ENCODE measurements at regions not wholly inside any gene's neighbourhood (a gene's known extent, or its start where the extent isn't known, plus 50 kb on each side); places are given as distances from the start of the nearest gene placed in this dataset.
"Not testable (repeated sequence)": the region's sequence is repeated elsewhere in the genome, so short reads cannot be mapped to it uniquely, and the experiment has no call there.

GRCh38 chr11:97567801-97568200 lies 1178.0 kb downstream of the JRKL start:
- Histone ChIP-seq H4K20me1 (ENCODE audit: insufficient read depth, low read depth, low read length) (no peaks in the 10 kb centered on the region), H3K4me3 (ENCODE audit: low read length) (no peak overlapping the region), H3K36me3 (ENCODE audit: insufficient read depth, low read length) (no peaks in the 10 kb centered on the region), H2AFZ (ENCODE audit: low read length) (no peak overlapping the region), H3K27ac (ENCODE audit: low read length) (no peak overlapping the region), H3K9me2 (replicated peaks; ENCODE audit: insufficient read depth, low read length) (no peaks in the 10 kb centered on the region), H3K9ac (ENCODE audit: low read length) (no peak overlapping the region), H3K27me3 (ENCODE audit: low read length) (no peaks in the 10 kb centered on the region), H3K4me1 (ENCODE audit: low read length) (no peaks in the 10 kb centered on the region), H3K4me2 (ENCODE audit: low read depth, low read length, poor library complexity, severe bottlenecking) (no peak overlapping the region), H3K9me3 (ENCODE audit: low read length) (peaks cover 83% of the 10 kb centered on the region), H3K79me2 (ENCODE audit: low read length) (no peaks in the 10 kb centered on the region)
- no peak for DNase-seq

- Histone ChIP-seq H3K36me3 (ENCODE audit: insufficient read depth, low read length) (no peaks in the 10 kb centered on the region), H3K79me2 (ENCODE audit: low read length) (no peaks in the 10 kb centered on the region), H3K4me1 (ENCODE audit: low read length) (no peaks in the 10 kb centered on the region), H3K27ac (ENCODE audit: low read length) (no peak overlapping the region), H3K4me3 (ENCODE audit: low read length) (no peak overlapping the region), H4K20me1 (ENCODE audit: insufficient read depth, low read depth, low read length) (no peaks in the 10 kb centered on the region), H3K9me3 (ENCODE audit: low read length) (peaks cover 85% of the 10 kb centered on the region), H3K9ac (ENCODE audit: low read length) (no peak overlapping the region), H3K9me2 (replicated peaks; ENCODE audit: insufficient read depth, low read length) (no peaks in the 10 kb centered on the region), H3K27me3 (ENCODE audit: low read length) (no peaks in the 10 kb centered on the region), H3K4me2 (ENCODE audit: low read depth, low read length, poor library complexity, severe bottlenecking) (no peak overlapping the region), H2AFZ (ENCODE audit: low read length) (no peak overlapping the region)
- no peak for DNase-seq
These were observed 1180.8 kb downstream of the JRKL start for GRCh38 chr11:97570636-97571035.

- not testable (repeated sequence) for H3K4me2 ChIP-seq (ENCODE audit: low read depth, low read length, poor library complexity, severe bottlenecking); H2AFZ ChIP-seq (ENCODE audit: low read length); H3K27me3 ChIP-seq (ENCODE audit: low read length); H3K79me2 ChIP-seq (ENCODE audit: low read length); H3K4me1 ChIP-seq (ENCODE audit: low read length); H3K9me2 ChIP-seq (replicated peaks; ENCODE audit: insufficient read depth, low read length); H4K20me1 ChIP-seq (ENCODE audit: insufficient read depth, low read depth, low read length); DNase-seq; H3K27ac ChIP-seq (ENCODE audit: low read length); H3K9ac ChIP-seq (ENCODE audit: low read length); H3K4me3 ChIP-seq (ENCODE audit: low read length); H3K36me3 ChIP-seq (ENCODE audit: insufficient read depth, low read length)
- H3K9me3 ChIP-seq (ENCODE audit: low read length) = peaks cover 78% of the 10 kb centered on the region
These were observed 1184.0 kb downstream of the JRKL start for GRCh38 chr11:97573771-97574170.

GRCh38 chr11:97574976-97575665 lies 1185.3 kb downstream of the JRKL start:
- no peaks in the 10 kb centered on the region for H4K20me1 ChIP-seq (ENCODE audit: insufficient read depth, low read depth, low read length)
- no peaks in the 10 kb centered on the region for H3K9me2 ChIP-seq (replicated peaks; ENCODE audit: insufficient read depth, low read length)
- H3K4me3 ChIP-seq (ENCODE audit: low read length) = no peak overlapping the region
- DNase-seq = no peak
- no peaks in the 10 kb centered on the region for H3K27me3 ChIP-seq (ENCODE audit: low read length)
- H3K9me3 ChIP-seq (ENCODE audit: low read length) = peaks cover 68% of the 10 kb centered on the region
- no peak overlapping the region for H2AFZ ChIP-seq (ENCODE audit: low read length)
- no peak overlapping the region for H3K9ac ChIP-seq (ENCODE audit: low read length)
- no peaks in the 10 kb centered on the region for H3K4me1 ChIP-seq (ENCODE audit: low read length)
- H3K27ac ChIP-seq (ENCODE audit: low read length) = no peak overlapping the region
- H3K36me3 ChIP-seq (ENCODE audit: insufficient read depth, low read length) = no peaks in the 10 kb centered on the region
- H3K4me2 ChIP-seq (ENCODE audit: low read depth, low read length, poor library complexity, severe bottlenecking) = no peak overlapping the region
- H3K79me2 ChIP-seq (ENCODE audit: low read length) = no peaks in the 10 kb centered on the region

- no peaks in the 10 kb centered on the region for H3K4me1 ChIP-seq (ENCODE audit: low read length)
- no peak overlapping the region for H3K4me3 ChIP-seq (ENCODE audit: low read length)
- no peak for DNase-seq
- no peaks in the 10 kb centered on the region for H3K27me3 ChIP-seq (ENCODE audit: low read length)
- no peaks in the 10 kb centered on the region for H4K20me1 ChIP-seq (ENCODE audit: insufficient read depth, low read depth, low read length)
- H2AFZ ChIP-seq (ENCODE audit: low read length) = no peak overlapping the region
- H3K9ac ChIP-seq (ENCODE audit: low read length) = no peak overlapping the region
- H3K27ac ChIP-seq (ENCODE audit: low read length) = no peak overlapping the region
- H3K9me2 ChIP-seq (replicated peaks; ENCODE audit: insufficient read depth, low read length) = no peaks in the 10 kb centered on the region
- H3K36me3 ChIP-seq (ENCODE audit: insufficient read depth, low read length) = no peaks in the 10 kb centered on the region
- no peak overlapping the region for H3K4me2 ChIP-seq (ENCODE audit: low read depth, low read length, poor library complexity, severe bottlenecking)
- H3K79me2 ChIP-seq (ENCODE audit: low read length) = no peaks in the 10 kb centered on the region
- H3K9me3 ChIP-seq (ENCODE audit: low read length) = peaks cover 71% of the 10 kb centered on the region
These were observed 1217.6 kb downstream of the JRKL start for GRCh38 chr11:97607291-97608000.

GRCh38 chr11:97610000-97610399 lies 1220.2 kb downstream of the JRKL start:
- Histone ChIP-seq H3K9ac (ENCODE audit: low read length) (no peak overlapping the region), H3K27me3 (ENCODE audit: low read length) (no peaks in the 10 kb centered on the region), H3K4me1 (ENCODE audit: low read length) (no peaks in the 10 kb centered on the region), H3K4me2 (ENCODE audit: low read depth, low read length, poor library complexity, severe bottlenecking) (no peak overlapping the region), H3K4me3 (ENCODE audit: low read length) (no peak overlapping the region), H3K79me2 (ENCODE audit: low read length) (no peaks in the 10 kb centered on the region), H3K36me3 (ENCODE audit: insufficient read depth, low read length) (no peaks in the 10 kb centered on the region), H3K9me3 (ENCODE audit: low read length) (peaks cover 68% of the 10 kb centered on the region), H3K9me2 (replicated peaks; ENCODE audit: insufficient read depth, low read length) (no peaks in the 10 kb centered on the region), H4K20me1 (ENCODE audit: insufficient read depth, low read depth, low read length) (no peaks in the 10 kb centered on the region), H3K27ac (ENCODE audit: low read length) (no peak overlapping the region), H2AFZ (ENCODE audit: low read length) (no peak overlapping the region)
- DNase-seq = peak; percentile 52

GRCh38 chr11:97610854-97611253 lies 1221.0 kb downstream of the JRKL start:
- Histone ChIP-seq H3K4me3 (ENCODE audit: low read length) (no peak overlapping the region), H3K9me2 (replicated peaks; ENCODE audit: insufficient read depth, low read length) (no peaks in the 10 kb centered on the region), H3K27me3 (ENCODE audit: low read length) (no peaks in the 10 kb centered on the region), H3K36me3 (ENCODE audit: insufficient read depth, low read length) (no peaks in the 10 kb centered on the region), H3K9me3 (ENCODE audit: low read length) (peaks cover 70% of the 10 kb centered on the region), H3K27ac (ENCODE audit: low read length) (no peak overlapping the region), H3K79me2 (ENCODE audit: low read length) (no peaks in the 10 kb centered on the region), H3K4me2 (ENCODE audit: low read depth, low read length, poor library complexity, severe bottlenecking) (no peak overlapping the region), H3K9ac (ENCODE audit: low read length) (no peak overlapping the region), H4K20me1 (ENCODE audit: insufficient read depth, low read depth, low read length) (no peaks in the 10 kb centered on the region), H2AFZ (ENCODE audit: low read length) (no peak overlapping the region), H3K4me1 (ENCODE audit: low read length) (no peaks in the 10 kb centered on the region)
- DNase-seq = no peak

- no peak overlapping the region for H3K4me3 ChIP-seq (ENCODE audit: low read length)
- no peak overlapping the region for H2AFZ ChIP-seq (ENCODE audit: low read length)
- H3K9ac ChIP-seq (ENCODE audit: low read length) = no peak overlapping the region
These were observed 1221.5 kb downstream of the JRKL start for GRCh38 chr11:97611345-97611744.

More at GRCh38 chr11:97611345-97611744, 1221.5 kb downstream of the JRKL start:
- no peak for DNase-seq
- peaks cover 72% of the 10 kb centered on the region for H3K9me3 ChIP-seq (ENCODE audit: low read length)
- H3K4me2 ChIP-seq (ENCODE audit: low read depth, low read length, poor library complexity, severe bottlenecking) = no peak overlapping the region
- no peak overlapping the region for H3K27ac ChIP-seq (ENCODE audit: low read length)
- no peaks in the 10 kb centered on the region for H3K4me1 ChIP-seq (ENCODE audit: low read length)
- H3K27me3 ChIP-seq (ENCODE audit: low read length) = no peaks in the 10 kb centered on the region
- H3K9me2 ChIP-seq (replicated peaks; ENCODE audit: insufficient read depth, low read length) = no peaks in the 10 kb centered on the region
- no peaks in the 10 kb centered on the region for H3K36me3 ChIP-seq (ENCODE audit: insufficient read depth, low read length)
- no peaks in the 10 kb centered on the region for H3K79me2 ChIP-seq (ENCODE audit: low read length)
- H4K20me1 ChIP-seq (ENCODE audit: insufficient read depth, low read depth, low read length) = no peaks in the 10 kb centered on the region
